ENCODE measurements at regions not wholly inside any gene's neighbourhood (a gene's known extent, or its start where the extent isn't known, plus 50 kb on each side); places are given as distances from the start of the nearest gene placed in this dataset.

- TF ChIP-seq CTCF (IDR thresholded peaks at IDR 0.05) = no peak
- TF ChIP-seq POLR2A (IDR thresholded peaks at IDR 0.05) = no peak
Measured at GRCh38 chr12:62164036-62164435, 96.2 kb upstream of the USP15 start.

Measured in right lobe of liver (tissue), 4 donors.